Mesendoderm (in vitro differentiated cells): ENCODE measurements at regions not wholly inside any gene's neighbourhood (a gene's known extent, or its start where the extent isn't known, plus 50 kb on each side); places are given as distances from the start of the nearest gene placed in this dataset.

Experiments
- DNase-seq: peaks from one replicate; pipeline ENCODE4 v3.0.0; 2013
- H2AK5ac ChIP-seq: 2 replicates; pipeline ENCODE4 v1.6.1; 2013; ENCODE audit warnings: low read length, inconsistent platforms
- H2BK120ac ChIP-seq: 2 replicates; pipeline ENCODE4 v1.6.1; 2013; ENCODE audit warnings: low read depth, mild to moderate bottlenecking, low read length, moderate library complexity, mixed read lengths
- H2BK15ac ChIP-seq: replicated peaks from 2 replicates; pipeline ENCODE4 v1.6.1; 2013; ENCODE audit warnings: low read depth, mild to moderate bottlenecking, moderate library complexity
- H2BK5ac ChIP-seq: 2 replicates; pipeline ENCODE4 v1.6.1; 2013; ENCODE audit warnings: low read length, inconsistent platforms
- H3K18ac ChIP-seq: 2 replicates; pipeline ENCODE4 v1.6.1; 2013; ENCODE audit warnings: mild to moderate bottlenecking, low read length, mixed read lengths
- H3K23ac ChIP-seq: one replicate; pipeline ENCODE4 v1.6.1; 2013; ENCODE audit warnings: low read length
- H3K27ac ChIP-seq: 2 replicates; pipeline ENCODE4 v1.5.1; 2013; ENCODE audit warnings: low read depth, mild to moderate bottlenecking, inconsistent platforms, low read length, moderate library complexity
- H3K27me3 ChIP-seq: 2 replicates; pipeline ENCODE4 v1.6.1; 2013; ENCODE audit warnings: low read length, control low read depth, mild to moderate bottlenecking, inconsistent platforms; ENCODE audit not compliant: insufficient read depth, poor library complexity
- H3K36me3 ChIP-seq: 2 replicates; pipeline ENCODE4 v1.6.1; 2013; ENCODE audit warnings: low read length, inconsistent platforms; ENCODE audit not compliant: control insufficient read depth, insufficient read depth
- H3K4ac ChIP-seq: one replicate; pipeline ENCODE4 v1.6.1; 2013; ENCODE audit warnings: low read depth, mild to moderate bottlenecking, low read length, moderate library complexity
- H3K4me1 ChIP-seq: 2 replicates; pipeline ENCODE4 v1.6.1; 2013; ENCODE audit warnings: low read depth, low read length, inconsistent platforms; ENCODE audit not compliant: control insufficient read depth
- H3K4me2 ChIP-seq: 2 replicates; pipeline ENCODE4 v1.6.1; 2013; ENCODE audit warnings: low read length
- H3K4me3 ChIP-seq: 2 replicates; pipeline ENCODE4 v1.5.1; 2013; ENCODE audit warnings: mild to moderate bottlenecking, low read length
- H3K56ac ChIP-seq: one replicate; pipeline ENCODE4 v1.6.1; 2013; ENCODE audit warnings: low read length
- H3K79me1 ChIP-seq: 2 replicates; pipeline ENCODE4 v1.6.1; 2013; ENCODE audit warnings: low read length, inconsistent platforms
- H3K79me2 ChIP-seq: 2 replicates; pipeline ENCODE4 v1.6.1; 2013; ENCODE audit warnings: mild to moderate bottlenecking, low read length; ENCODE audit not compliant: control insufficient read depth, insufficient read depth
- H3K9ac ChIP-seq: 2 replicates; pipeline ENCODE4 v1.6.1; 2013; ENCODE audit warnings: low read length, inconsistent platforms
- H4K5ac ChIP-seq: one replicate; pipeline ENCODE4 v1.6.1; 2013; ENCODE audit warnings: low read length
- H4K8ac ChIP-seq: one replicate; pipeline ENCODE4 v1.6.1; 2013; ENCODE audit warnings: low read depth, mild to moderate bottlenecking, control low read depth, low read length, moderate library complexity
- WGBS: extraction: QIAGEN DNeasy Blood & Tissue Kit; methylation state at CpG from one replicate; pipeline ENCODE4 v1.1.7; 2013; ENCODE audit warnings: low lambda C conversion rate, missing lambda C conversion rate; ENCODE audit not compliant: insufficient coverage; ENCODE audit errors: extremely low coverage; 5-methylcytosine and 5-hydroxymethylcytosine counted together

DNA sequence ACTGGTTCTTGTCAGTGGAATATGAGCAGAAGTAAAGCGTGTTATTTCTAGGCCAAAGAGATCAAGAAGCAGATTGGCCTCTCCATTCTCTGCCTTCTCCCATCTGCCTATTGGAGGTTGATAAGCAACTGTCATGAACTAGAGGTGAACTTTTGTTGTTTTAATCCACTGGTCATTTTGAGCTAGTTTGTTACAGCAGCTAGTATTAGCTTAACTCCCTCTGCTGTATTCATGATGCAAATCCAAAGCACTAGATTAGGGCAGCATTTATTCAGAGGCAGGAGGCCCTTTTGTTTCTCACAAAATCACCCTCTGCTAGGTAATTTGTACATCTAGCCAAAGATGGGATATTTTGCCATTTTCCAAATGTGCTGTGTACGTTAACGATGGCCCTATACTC is 97.3 kb upstream of the DPT start:
- no peak overlapping the region for H3K4ac ChIP-seq
- no CpG with 5 or more reads among the region's 3 CpGs for WGBS
- no peaks in the 10 kb centered on the region for H3K79me2 ChIP-seq
- DNase-seq, result no peak
- H3K56ac ChIP-seq, result no peak overlapping the region
- H3K23ac ChIP-seq, result no peak overlapping the region
- H2AK5ac ChIP-seq, result no peak overlapping the region
- H3K4me3 ChIP-seq, result no peak overlapping the region
- no peak overlapping the region for H2BK5ac ChIP-seq
- H4K8ac ChIP-seq, result no peak overlapping the region
- no peaks in the 10 kb centered on the region for H3K36me3 ChIP-seq
- no peaks in the 10 kb centered on the region for H3K79me1 ChIP-seq
- H3K18ac ChIP-seq, result no peak overlapping the region
- no peak overlapping the region for H3K9ac ChIP-seq
- no peak overlapping the region for H2BK120ac ChIP-seq
- H2BK15ac ChIP-seq, result no peak overlapping the region
- no peak overlapping the region for H3K27ac ChIP-seq
- H3K4me1 ChIP-seq, result no peaks in the 10 kb centered on the region
- H4K5ac ChIP-seq, result no peak overlapping the region
- no peaks in the 10 kb centered on the region for H3K27me3 ChIP-seq
- H3K4me2 ChIP-seq, result no peak overlapping the region

- no peak overlapping the region for H3K56ac ChIP-seq
- H4K8ac ChIP-seq, result no peak overlapping the region
- no peak overlapping the region for H4K5ac ChIP-seq
- no peak overlapping the region for H2AK5ac ChIP-seq
- H3K27me3 ChIP-seq, result no peaks in the 10 kb centered on the region
- H3K18ac ChIP-seq, result no peak overlapping the region
- H3K79me2 ChIP-seq, result no peaks in the 10 kb centered on the region
- no peak for DNase-seq
- no CpG with 5 or more reads among the region's 2 CpGs for WGBS
- H3K4me1 ChIP-seq, result no peaks in the 10 kb centered on the region
- no peak overlapping the region for H3K27ac ChIP-seq
- H3K79me1 ChIP-seq, result no peaks in the 10 kb centered on the region
- no peak overlapping the region for H2BK120ac ChIP-seq
- H2BK15ac ChIP-seq, result no peak overlapping the region
- H3K36me3 ChIP-seq, result no peaks in the 10 kb centered on the region
- H3K4me3 ChIP-seq, result no peak overlapping the region
- no peak overlapping the region for H3K23ac ChIP-seq
- no peak overlapping the region for H3K9ac ChIP-seq
- no peak overlapping the region for H3K4me2 ChIP-seq
- no peak overlapping the region for H2BK5ac ChIP-seq
- no peak overlapping the region for H3K4ac ChIP-seq
Measured at GRCh38 chr1:168827557-168827956, 98.6 kb upstream of the DPT start.

DNA sequence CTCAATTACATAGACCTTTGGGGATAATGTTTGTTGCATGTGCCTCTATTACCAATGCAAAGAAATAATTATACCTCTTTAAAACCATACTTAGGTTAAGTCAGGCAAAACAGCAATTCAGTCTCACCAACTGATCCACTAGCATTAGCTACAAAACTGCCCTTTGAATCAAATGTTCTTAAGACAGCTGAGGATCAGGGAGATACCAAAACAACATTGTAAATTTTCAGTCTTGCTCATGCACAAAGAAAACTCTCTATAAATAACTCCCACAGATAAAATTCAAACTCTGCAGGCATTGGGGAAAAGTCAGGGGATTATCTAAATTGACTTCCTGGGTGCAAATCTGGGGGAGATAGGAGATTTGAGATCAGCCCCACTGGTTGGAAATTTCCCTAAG is 100.9 kb upstream of the DPT start:
- H2AK5ac ChIP-seq, result no peak overlapping the region
- H3K9ac ChIP-seq, result no peak overlapping the region
- no peak overlapping the region for H3K18ac ChIP-seq

DNA sequence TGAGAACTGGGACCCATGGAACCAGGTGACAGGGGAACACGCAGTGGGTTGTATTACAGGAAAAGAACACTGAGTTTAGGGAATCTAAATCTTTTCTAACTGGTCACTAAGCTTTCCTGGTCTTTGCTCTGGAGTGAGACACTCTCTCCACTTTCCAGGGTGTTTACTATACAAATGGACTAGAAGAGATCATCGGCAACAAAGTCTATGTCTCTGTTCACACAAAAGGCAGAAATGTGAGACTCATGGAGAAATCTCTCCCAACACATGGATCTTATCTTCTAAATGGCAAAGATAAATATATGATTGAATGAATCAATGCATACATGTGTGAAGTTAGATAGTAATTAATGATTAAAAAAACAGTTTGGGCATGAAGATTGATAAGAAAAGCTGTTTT is 101.6 kb upstream of the DPT start:
- Histone ChIP-seq H3K4me2 (no peak overlapping the region), H3K4me1 (no peaks in the 10 kb centered on the region)
- WGBS, result no CpG with 5 or more reads among the region's 2 CpGs

More for the DNA sequence above, 100.9 kb upstream of the DPT start:
- H2BK5ac ChIP-seq, result no peak overlapping the region
- H3K4me3 ChIP-seq, result no peak overlapping the region
- H3K4me1 ChIP-seq, result no peaks in the 10 kb centered on the region
- no peaks in the 10 kb centered on the region for H3K27me3 ChIP-seq
- no peak overlapping the region for H3K27ac ChIP-seq
- no peak for DNase-seq
- H3K23ac ChIP-seq, result no peak overlapping the region
- no peaks in the 10 kb centered on the region for H3K36me3 ChIP-seq
- no peak overlapping the region for H2BK15ac ChIP-seq
- no peak overlapping the region for H4K5ac ChIP-seq
- no peak overlapping the region for H3K4ac ChIP-seq
- no peaks in the 10 kb centered on the region for H3K79me2 ChIP-seq
- no peaks in the 10 kb centered on the region for H3K79me1 ChIP-seq
- H3K4me2 ChIP-seq, result no peak overlapping the region
- H3K56ac ChIP-seq, result no peak overlapping the region
- no peak overlapping the region for H2BK120ac ChIP-seq
- H4K8ac ChIP-seq, result no peak overlapping the region

GRCh38 chr1:168832661-168833060 is 103.7 kb upstream of the DPT start:
- H3K36me3 ChIP-seq, result no peaks in the 10 kb centered on the region
- H2BK5ac ChIP-seq, result no peak overlapping the region
- H2BK120ac ChIP-seq, result no peak overlapping the region
- no peak overlapping the region for H3K27ac ChIP-seq
- no peak for DNase-seq
- WGBS, result no CpG with 5 or more reads among the region's 2 CpGs
- H3K79me1 ChIP-seq, result no peaks in the 10 kb centered on the region
- no peak overlapping the region for H3K4ac ChIP-seq
- no peak overlapping the region for H3K23ac ChIP-seq
- no peaks in the 10 kb centered on the region for H3K27me3 ChIP-seq
- H2AK5ac ChIP-seq, result no peak overlapping the region
- no peak overlapping the region for H3K4me3 ChIP-seq
- H3K4me2 ChIP-seq, result no peak overlapping the region
- H2BK15ac ChIP-seq, result no peak overlapping the region
- no peak overlapping the region for H4K8ac ChIP-seq
- no peaks in the 10 kb centered on the region for H3K4me1 ChIP-seq
- H3K56ac ChIP-seq, result no peak overlapping the region
- H4K5ac ChIP-seq, result no peak overlapping the region
- H3K18ac ChIP-seq, result no peak overlapping the region
- no peak overlapping the region for H3K9ac ChIP-seq
- no peaks in the 10 kb centered on the region for H3K79me2 ChIP-seq

More for the DNA sequence above, 101.6 kb upstream of the DPT start:
- Histone ChIP-seq H3K9ac (no peak overlapping the region), H3K36me3 (no peaks in the 10 kb centered on the region), H3K23ac (no peak overlapping the region), H4K5ac (no peak overlapping the region), H3K79me2 (no peaks in the 10 kb centered on the region), H3K27ac (no peak overlapping the region), H2AK5ac (no peak overlapping the region), H2BK120ac (no peak overlapping the region), H3K79me1 (no peaks in the 10 kb centered on the region), H2BK15ac (no peak overlapping the region), H2BK5ac (no peak overlapping the region), H4K8ac (no peak overlapping the region), H3K56ac (no peak overlapping the region), H3K4me3 (no peak overlapping the region), H3K27me3 (no peaks in the 10 kb centered on the region), H3K4ac (no peak overlapping the region), H3K18ac (no peak overlapping the region)
- DNase-seq, result no peak

- no peak overlapping the region for H3K23ac ChIP-seq
- no peak overlapping the region for H3K4me3 ChIP-seq
- H3K79me2 ChIP-seq, result no peaks in the 10 kb centered on the region
- H3K27me3 ChIP-seq, result no peaks in the 10 kb centered on the region
- H3K36me3 ChIP-seq, result no peaks in the 10 kb centered on the region
- H3K4me1 ChIP-seq, result no peaks in the 10 kb centered on the region
- no peak overlapping the region for H3K18ac ChIP-seq
- no peaks in the 10 kb centered on the region for H3K79me1 ChIP-seq
- no peak overlapping the region for H4K8ac ChIP-seq
- H2BK120ac ChIP-seq, result no peak overlapping the region
- DNase-seq, result no peak
- H3K9ac ChIP-seq, result no peak overlapping the region
- H2BK5ac ChIP-seq, result no peak overlapping the region
- H2BK15ac ChIP-seq, result no peak overlapping the region
- no peak overlapping the region for H4K5ac ChIP-seq
- WGBS, result no CpG with 5 or more reads among the region's 1 CpG
- no peak overlapping the region for H3K4ac ChIP-seq
- no peak overlapping the region for H3K56ac ChIP-seq
- no peak overlapping the region for H2AK5ac ChIP-seq
- H3K4me2 ChIP-seq, result no peak overlapping the region
- H3K27ac ChIP-seq, result no peak overlapping the region
Measured at GRCh38 chr1:168833362-168833761, 104.4 kb upstream of the DPT start.
